Iris pigment epithelial cell (primary cell): ENCODE measurements at regions not wholly inside any gene's neighbourhood (a gene's known extent, or its start where the extent isn't known, plus 50 kb on each side); places are given as distances from the start of the nearest gene placed in this dataset.

Source experiments
- DNase-seq: peaks from one replicate; pipeline ENCODE4 v3.0.0-alpha.2; 2011; ENCODE audit warnings: low read depth

DNA sequence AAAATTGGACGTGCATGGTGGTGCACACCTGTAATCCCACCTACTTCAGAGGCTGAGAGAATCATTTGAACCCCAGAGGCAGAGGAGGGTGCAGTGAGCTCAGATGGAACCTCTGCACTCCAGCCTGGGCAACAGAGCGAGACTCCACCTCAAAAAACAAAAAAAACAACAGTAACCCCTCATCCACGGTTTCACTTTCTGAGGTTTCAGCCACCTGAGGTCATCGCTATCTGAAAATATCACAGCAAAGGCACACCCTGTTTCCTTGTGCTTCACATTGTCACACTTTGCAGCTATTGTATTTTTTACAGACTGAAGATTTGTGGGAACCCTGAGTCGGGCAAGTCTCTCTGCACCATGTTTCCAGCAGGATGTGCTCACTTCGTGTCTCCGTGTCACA, 54.1 kb upstream of the FOXQ1 start:
- DNase-seq = no peak

DNA sequence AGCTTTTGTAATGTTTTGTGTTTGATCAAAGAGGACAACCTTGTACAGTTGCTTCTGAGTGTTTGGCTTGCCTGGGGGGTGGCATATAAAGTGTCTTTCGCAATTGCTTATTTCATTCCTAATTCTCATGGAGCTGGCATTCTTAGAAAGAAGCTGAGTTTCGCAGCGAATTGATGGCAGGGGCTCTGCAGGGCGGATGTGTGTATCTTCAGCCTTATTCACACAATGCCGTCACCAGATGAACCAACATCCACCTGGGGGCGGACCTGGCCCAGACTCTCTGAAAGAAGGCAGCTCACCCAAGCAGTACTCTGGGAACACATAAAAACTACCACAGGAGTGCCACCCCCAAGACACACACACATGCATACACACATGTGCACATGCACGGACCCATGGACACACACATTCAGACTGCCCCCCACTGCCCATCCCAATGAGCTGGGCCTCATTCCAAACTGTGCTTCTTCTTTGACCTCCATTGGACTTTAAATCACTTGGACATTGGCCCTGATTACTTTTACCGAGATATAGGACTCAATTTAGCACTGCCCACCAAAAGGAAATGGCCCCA, 55.4 kb upstream of the FOXQ1 start:
- no peak for DNase-seq

DNA sequence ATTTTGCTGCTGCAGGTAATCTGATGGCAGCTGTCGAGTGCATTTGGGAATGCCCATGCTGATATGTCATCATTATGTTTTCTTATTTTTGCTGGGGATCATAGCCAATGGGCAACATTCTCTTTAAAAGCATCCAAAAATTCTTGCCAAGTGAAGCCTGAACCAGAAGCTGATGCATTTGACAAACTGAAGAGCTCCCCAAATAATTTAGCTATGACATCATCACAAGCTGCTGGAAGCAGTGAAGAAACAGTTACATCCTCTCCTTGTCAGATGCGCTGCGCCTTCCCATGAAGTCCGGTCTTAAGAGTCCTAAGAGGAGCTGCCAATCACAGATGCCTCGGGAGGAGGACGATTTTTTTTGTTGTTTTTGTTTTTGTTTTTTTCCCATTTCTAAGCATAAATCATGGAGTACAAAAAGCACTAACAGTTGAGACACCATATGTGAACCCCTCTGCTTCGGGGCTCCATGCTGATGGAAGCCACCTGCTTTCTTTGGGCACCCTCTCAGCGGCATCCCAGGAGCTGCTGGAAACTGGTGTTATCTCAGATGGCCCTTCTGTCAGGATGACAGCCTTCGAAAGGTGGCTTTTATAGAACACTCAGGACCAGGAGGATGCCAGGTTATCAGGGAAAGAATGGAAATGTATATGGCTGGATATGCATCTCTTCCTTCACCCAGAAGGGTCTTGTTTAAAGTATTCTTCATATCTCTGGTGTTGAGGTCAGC, 56.1 kb upstream of the FOXQ1 start:
- peak; percentile 45 for DNase-seq

DNA sequence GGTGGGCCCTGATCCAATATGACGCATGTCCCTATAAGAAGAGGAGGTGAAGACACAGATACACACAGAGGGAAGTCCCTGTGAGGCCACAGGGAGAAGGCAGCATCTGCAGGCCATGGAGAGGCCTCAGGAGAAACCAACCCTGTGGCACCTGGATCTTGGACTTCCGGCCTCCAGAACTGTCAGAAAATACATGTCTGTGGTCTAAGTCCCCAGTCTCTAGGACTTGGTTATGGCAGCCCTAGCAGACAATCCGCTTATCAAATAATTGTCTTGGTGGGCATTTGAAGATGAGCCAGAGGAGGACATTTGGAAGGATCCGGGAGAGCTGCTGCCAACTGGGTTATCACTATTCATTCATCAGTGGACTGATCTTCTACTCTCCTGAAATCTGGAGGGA, 57.6 kb upstream of the FOXQ1 start:
- DNase-seq = no peak

DNA sequence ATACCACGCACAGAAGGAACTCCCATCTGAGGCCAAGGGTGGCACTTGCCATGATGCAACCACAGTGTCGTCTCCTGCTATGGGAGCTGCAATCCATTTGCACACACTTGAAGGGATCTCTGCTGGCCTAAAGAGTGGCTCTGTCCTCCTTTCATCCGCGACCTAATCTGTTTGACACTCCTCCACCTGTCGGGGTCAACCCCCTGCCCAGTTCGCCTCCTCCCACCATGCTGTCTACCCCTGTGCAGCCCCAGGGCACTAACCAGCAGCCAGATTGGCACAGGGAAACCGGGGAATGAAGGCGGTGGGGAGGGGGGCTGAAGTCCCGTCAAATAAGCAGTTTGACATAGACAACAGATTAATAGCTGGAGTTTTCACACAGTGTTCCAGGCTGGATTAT, 58.1 kb upstream of the FOXQ1 start:
- DNase-seq = no peak

DNA sequence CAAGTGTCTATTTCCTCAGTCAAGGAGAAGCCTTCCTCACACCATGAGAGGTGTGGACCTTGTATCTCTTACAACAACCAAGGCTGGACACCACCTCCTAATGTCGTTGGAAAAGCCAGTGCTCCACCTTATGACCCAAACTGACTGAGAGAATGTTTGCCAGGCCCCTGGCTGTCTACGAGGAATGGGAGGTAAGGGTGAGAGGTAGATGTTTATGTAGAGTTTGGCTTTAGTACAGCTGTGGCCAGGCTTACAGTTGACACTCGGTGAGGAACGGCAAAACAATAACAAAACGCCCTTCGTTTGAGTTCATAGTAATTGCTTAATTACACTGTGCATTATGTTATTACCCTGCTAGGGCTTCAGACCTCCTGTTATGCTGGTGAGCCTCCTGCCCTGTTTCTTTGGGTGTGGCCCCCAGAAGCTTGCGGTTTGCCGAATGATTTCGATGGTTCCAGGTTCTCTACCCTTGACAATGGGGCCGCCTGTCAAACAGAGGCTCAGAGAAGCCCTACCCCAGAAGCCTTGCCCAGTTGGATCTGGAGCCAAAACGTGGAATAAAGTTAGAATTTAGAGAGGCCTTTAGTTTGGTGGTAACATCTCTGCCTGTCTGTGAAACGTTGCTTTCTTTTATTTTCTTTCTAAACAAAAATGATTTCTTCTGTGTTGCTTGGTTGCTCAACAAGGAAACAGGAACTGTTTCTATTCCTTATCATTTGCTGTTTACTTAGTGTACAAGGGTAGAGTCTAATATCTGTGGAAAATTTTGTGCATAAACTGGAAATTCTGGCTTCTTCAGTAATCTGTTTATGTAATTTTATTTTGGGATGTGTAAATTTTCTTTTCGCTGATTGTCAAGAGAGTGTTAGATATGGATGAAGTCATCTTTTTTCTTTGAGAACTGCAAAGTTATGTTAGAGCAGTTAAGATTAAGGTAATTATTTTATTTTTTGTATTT, 60.4 kb upstream of the FOXQ1 start:
- DNase-seq = no peak

DNA sequence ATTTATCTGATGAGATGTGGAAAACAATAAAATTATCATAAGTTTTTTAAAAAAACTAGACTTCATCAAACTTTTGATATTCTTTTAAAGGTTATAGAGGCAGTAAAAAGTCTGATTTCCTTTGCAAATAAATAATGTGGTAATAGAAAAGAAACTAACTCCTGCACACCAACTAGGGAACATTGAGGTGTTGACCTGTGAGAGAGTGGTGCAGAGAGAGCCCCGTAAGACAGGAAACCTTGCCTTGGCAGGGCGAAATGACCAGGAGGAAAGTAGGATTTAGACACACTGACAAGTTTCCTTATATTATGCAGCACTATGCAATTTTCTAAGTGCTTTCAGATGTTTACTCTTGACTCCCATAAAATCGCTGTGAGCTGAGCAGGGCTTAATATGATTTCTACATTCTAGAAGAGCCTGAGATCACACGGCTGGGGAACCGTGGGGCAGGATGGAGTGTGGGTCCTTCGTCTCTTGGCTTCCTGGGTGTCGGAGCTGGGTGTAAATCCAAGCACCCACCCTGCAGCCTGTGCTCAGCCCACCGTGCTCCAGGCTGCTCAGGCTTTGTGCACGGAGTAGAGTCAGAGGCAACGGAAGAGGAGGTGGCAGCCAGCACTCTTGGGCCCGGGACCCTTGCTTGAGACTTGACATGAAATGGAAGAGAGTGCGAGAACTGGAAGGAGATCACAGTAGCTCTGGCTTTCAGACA, 61.3 kb upstream of the FOXQ1 start:
- no peak for DNase-seq

DNA sequence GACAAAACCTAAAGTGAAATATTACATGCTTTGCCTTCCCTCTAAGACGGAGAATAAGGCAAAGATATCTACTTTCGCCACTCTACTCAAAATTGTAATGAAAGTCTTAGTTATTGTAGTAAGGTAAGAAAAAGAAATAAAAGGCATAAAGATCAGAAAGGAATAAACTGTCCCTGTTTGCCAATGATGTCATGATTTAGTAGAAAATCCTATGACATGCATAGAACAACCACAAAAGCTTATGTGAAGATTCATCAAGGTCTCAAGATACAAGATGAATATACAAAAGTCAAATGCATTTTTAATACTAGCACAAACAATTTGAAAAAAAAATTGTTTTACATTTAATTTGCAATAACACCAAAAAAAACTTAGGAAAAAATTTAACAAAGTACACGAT, 64.0 kb upstream of the FOXQ1 start:
- DNase-seq = no peak

DNA sequence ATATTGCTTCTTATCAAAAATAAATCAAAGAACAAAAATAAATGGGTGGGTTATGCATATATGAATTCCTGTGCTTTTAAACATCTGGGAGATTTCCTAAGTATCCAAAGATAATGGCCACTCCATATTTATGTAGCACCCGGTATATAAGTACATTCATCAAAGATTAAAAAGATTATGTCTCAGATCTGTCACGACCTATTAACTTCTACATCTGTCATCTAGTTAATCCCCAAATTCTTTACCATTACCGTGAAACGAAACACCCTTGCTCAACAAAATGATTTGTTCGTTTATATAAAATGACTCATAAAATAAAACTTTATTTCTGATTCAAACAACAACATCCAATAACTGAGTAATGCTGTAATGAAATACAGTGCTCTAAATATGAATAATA, 64.8 kb upstream of the FOXQ1 start:
- DNase-seq = no peak

DNA sequence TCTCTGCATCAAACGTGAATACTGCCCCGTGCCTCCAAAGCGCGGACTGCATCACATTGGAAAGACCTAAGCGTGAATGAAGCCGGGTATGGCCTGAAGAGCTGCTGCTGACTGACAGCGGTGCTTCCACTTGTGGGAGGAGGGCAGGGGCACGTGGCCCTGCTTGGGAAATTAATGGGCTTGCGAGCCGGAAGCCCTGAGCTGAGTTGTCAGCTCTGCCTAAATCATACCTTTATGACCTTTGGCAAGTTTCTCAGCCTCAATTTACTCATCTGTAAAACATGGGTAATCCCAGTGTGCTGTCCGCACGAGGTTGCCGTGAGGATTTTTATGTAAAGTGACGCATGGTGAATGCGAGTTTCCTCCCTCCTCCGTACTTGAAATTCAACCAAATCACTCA, 67.0 kb upstream of the FOXQ1 start:
- no peak for DNase-seq

DNA sequence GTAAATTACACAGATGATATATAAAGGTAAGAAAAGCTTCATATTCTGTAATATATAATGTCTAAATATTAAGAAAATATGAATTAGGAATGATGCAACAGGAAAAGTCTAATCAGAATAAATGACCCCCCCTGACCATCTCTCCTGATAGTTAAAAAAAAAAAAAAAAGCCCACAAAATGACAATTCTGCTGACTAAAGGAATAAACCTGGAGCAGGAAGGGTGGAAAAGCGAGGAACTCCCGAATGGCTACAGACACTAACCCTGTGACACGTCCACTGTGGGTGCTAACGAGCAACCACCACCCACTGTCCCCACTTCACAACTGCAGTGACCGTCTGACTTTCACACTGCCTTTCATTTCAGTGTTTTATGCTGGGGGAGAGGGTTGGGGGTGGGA, 67.6 kb upstream of the FOXQ1 start:
- no peak for DNase-seq

DNA sequence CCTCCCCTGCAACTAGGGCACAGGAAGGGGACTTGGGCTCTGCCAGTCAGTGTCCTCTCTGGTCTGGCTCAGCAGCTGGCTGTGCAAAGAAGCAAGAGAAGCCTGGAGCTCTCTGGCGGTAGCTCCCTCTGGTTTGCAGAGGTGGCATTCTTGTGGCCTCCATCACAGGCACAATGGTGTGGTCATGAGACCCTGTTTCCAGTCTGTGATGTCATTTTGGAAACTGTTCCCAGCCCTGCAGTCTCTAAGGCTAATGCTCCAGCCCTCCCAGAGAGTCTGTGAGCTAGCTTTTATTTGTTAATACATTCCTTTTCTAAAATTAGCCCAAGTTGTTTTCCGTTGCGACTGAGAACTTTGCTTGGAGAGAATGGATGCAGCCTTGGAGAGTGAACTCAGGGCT, 69.5 kb upstream of the FOXQ1 start:
- peak; percentile 33 for DNase-seq

DNA sequence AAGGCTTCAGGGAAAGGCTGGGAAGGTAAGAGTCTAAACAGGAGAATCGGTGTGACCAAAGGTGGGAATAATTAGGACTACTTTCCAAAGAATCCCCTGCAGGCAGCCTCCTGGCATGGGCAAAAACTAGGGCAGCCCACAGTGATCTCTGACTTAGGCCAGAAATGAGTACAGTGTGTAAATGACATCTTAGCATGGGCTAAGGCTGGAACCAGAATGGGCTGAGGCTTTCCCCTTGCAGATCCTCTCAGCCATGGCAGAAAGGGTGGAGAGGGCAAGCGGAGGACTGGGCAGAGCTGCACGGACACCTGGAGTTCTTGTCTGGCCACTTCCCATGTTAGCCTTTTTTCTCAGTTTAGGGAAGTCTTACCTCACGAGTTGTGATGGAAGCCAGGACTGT, 69.9 kb upstream of the FOXQ1 start:
- no peak for DNase-seq

DNA sequence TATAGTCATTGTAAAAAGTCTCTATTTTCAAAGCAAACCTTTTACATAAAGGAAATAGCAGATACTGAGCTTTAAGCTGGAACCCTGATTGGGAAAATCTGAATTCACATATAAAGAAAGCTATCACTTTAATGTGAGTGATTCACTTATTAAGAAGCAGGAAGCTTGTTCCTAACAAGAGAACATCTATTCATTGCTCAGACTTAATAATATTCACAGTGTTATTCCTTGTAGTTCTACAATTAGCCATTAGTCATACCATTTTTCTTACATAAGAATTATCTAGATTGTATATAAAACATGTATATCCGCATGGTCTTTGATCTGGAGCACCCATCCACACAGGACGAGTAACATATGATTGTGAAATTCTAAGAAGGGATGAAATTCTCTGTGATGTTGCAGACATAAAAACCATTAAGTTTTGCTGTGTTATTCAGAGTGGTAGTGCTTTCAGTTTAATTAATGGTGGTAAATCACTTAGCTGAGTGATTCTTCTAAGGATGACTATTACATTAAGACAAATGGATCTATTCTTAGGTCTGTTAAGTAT, 71.1 kb upstream of the FOXQ1 start:
- DNase-seq = peak; percentile 52

DNA sequence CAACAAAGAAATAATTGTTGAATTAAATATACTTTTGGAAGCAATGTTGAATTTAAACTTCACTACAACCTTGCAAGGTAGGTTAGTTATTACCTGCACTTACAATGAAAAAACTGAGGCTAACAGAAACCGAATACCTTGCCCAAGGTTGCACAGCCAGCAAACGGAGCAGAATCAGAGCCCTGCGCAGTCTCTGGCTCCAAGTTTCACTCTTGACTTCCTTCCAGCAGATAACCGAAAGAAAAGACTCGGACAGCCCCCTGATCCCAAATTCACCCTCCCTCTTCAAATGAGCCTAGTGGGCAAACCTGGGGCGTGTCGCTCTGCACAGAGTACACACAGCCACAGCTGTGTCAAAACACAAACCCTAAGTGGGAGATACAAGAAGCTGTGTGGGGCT, 72.1 kb upstream of the FOXQ1 start:
- no peak for DNase-seq

DNA sequence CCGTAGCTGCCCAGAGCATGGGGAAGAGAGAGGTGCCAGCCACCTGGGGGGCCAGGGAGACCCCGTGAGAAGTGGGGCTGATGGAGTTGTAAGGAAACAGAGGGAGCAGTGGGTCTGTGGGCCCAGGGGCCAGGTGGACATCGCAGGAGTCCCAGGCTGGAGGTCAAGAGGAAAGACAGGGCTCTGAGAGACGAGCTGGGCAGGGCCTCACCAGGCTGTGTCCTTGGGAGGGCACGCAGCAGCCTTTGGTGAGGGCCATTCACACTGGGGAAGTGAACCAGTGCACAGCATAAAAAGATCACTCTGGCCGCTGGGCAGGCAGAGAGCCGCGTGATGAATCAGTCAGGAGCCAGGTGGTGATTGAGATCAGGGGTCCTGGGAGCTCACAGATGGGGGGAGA, 73.9 kb upstream of the FOXQ1 start:
- DNase-seq = no peak

DNA sequence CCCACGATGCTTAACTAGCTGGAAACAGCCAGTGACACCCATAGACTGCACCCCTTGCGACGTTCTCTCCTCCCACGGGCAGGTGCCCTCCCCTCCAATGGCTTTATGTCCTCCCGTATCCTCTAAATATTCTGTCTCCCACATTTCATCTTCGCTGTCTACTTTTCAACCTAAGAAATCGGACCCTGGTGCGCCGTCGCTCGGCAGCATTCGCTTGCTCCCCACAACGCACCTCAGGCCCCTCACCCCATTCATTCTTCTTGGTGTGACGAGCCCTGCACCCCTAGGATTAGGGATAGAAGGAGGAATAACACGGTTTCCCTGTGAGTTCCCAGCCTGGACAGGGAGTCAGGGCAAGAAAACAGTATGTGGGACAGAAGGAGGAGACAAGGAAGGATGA, 74.3 kb upstream of the FOXQ1 start:
- DNase-seq = no peak

DNA sequence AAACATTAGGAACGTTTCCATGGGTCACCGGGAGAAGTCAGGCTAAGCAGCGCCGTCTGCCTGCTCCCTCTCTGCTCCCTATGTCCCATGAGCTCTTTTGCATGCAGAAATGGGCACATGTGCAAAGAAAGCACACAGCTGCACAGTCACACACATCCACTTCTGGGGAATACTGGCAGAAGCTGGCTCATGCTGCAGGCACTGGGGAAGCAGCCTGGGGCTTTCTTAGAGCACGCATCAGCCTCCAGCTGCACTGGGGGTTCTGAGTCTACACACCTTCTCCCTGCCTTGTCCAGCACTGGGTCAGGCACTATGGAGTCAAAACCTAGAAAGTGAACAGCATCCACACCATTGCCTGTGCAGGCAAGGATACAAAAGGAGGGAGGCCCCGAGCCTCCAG, 76.1 kb upstream of the FOXQ1 start:
- DNase-seq = no peak

DNA sequence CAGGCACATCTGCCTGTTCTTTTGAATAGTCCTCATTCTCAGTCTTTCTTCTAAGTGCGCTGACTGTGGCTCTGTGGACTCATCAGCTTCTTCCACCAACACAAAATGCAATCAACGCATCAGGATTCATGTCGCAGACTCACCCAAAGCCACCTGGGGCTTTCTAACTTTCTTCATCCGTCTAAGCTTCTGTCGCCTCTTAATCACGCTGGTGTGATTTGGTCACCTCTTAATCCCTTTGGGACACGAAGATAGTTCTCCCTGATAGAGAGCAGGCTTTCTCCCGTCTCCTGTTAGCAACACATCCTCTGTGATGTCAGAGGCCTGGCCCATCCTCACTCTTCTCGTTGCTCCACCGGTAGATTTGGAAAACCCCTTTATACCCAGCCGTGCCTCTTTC, 78.0 kb upstream of the FOXQ1 start:
- no peak for DNase-seq

DNA sequence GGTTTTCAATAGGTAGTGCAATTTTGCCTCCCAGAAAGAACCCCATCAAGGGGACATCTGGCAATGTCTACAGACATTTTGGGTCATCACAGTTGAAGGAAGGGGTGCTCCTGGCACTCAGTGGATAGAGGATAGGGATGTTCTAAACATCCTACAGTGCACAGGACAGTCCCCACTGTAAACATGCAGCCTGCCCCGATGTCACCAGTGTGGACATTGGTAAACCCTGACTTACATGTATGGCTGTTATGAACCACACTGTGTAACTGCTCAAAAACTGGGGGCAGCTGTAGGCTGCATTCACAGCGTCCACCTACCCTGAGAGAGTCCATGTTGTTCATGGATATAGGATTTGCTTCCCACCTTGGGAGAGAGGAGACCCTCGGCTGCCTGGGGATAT, 79.3 kb upstream of the FOXQ1 start:
- DNase-seq = no peak

DNA sequence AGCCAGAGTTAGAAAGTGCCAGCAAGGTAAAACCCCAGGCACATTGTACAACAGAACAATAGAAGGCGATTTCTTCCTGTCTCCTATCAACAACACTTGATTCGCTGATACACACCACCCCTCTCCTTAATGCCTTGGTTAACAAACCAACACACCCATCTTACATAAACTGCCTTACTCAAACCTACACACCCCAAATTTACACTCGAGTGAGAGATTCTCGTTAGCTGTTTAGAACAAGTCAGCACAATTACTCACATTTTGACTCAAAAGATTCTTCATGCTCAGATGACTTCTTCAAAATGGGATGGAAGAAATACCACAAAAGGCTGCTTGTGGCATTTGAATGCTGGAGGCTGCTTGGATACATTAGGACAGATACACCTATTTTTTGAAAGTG, 80.0 kb upstream of the FOXQ1 start:
- no peak for DNase-seq
